A549 (cell line): ENCODE measurements at regions not wholly inside any gene's neighbourhood (a gene's known extent, or its start where the extent isn't known, plus 50 kb on each side); places are given as distances from the start of the nearest gene placed in this dataset.

ENCODE experiments used
- ATAC-seq, 2 experiments: fragments of 200-7000 bp in 1 of 2; fragments of >200 bp in 1 of 2; cut with Nextera tagmentation in 1 of 2; cut with Tn5 transposase in 1 of 2; 3 replicates each; pipeline versions ENCODE4 v1.8.0 to v1.9.1; 2018 to 2020; ENCODE audit warnings: mild to moderate bottlenecking in 1 of 2, moderate library complexity in 1 of 2
- CTCF ChIA-PET: fragments of 300-600 bp; sonication (Branson Sonifier 250); formaldehyde crosslinking; extraction: SDS; loops from one replicate; lab custom pipeline; 2021; ENCODE audit warnings: antibody characterized with exemption, inconsistent platforms; lab: Yijun Ruan, JAX
- POLR2A ChIA-PET: fragments of 350-600 bp; formaldehyde crosslinking; extraction: SDS; loops from one replicate; lab custom pipeline; 2021; ENCODE audit warnings: antibody characterized with exemption, inconsistent platforms; lab: Yijun Ruan, JAX
- DNase-seq, 2 experiments: peaks; one replicate each; pipeline versions ENCODE4 v3.0.0 to v3.0.0-alpha.2; 2011 to 2016; ENCODE audit warnings: low read depth in 1 of 2, low spot score in 1 of 2
- FAIRE-seq: peaks from 2 replicates; lab custom pipeline; 2011; peaks lifted over from hg19 to GRCh38; lab: Jason Lieb, UNC
- H3K27ac ChIP-seq, 2 experiments: fragments of >200 bp; sonication (Bioruptor Twin); formaldehyde crosslinking; 3 replicates each; pipeline ENCODE4 v1.5.1; 2016 to 2017
- H3K4me1 ChIP-seq: fragments of >200 bp; sonication (Bioruptor Twin); formaldehyde crosslinking; 3 replicates; pipeline ENCODE4 v1.6.1; 2016
- H3K4me2 ChIP-seq: fragments of >200 bp; sonication (Bioruptor Twin); formaldehyde crosslinking; 3 replicates; pipeline ENCODE4 v1.6.1; 2016
- H3K4me3 ChIP-seq: fragments of >200 bp; sonication (Bioruptor Twin); formaldehyde crosslinking; 3 replicates; pipeline ENCODE4 v1.5.1; 2016
- H3K9me3 ChIP-seq: fragments of >200 bp; sonication (Bioruptor Twin); formaldehyde crosslinking; 3 replicates; pipeline ENCODE4 v1.6.1; 2016
- ATOH8 ChIP-seq: fragments of 250-450 bp; sonication (Bioruptor Pico); IDR thresholded peaks from 2 replicates; pipeline ENCODE4 v1.5.0; 2020; ENCODE audit warnings: low read depth, mild to moderate bottlenecking, moderate library complexity
- CHD2 ChIP-seq: fragments of 150-350 bp; IDR thresholded peaks from 2 replicates; pipeline ENCODE4 v1.6.1; 2014; ENCODE audit warnings: low read length; ENCODE audit not compliant: partially characterized antibody
- CTCF ChIP-seq: fragments of >200 bp; sonication (Bioruptor Twin); formaldehyde crosslinking; IDR thresholded peaks from 3 replicates; pipeline ENCODE4 v1.5.1; 2016
- EHF ChIP-seq: fragments of 250-450 bp; sonication (Bioruptor Pico); IDR thresholded peaks from 2 replicates; pipeline ENCODE4 v1.5.0; 2020; ENCODE audit warnings: mild to moderate bottlenecking
- FOSL2 ChIP-seq, 2 experiments: fragments of 450-650 bp in 1 of 2; fragments of >200 bp in 1 of 2; sonication (Bioruptor Twin) in 1 of 2; formaldehyde crosslinking; IDR thresholded peaks; 2 replicates each; pipeline versions ENCODE4 v1.5.0 to v1.6.1; 2016 to 2020; ENCODE audit warnings: mild to moderate bottlenecking in 1 of 2, moderate library complexity in 1 of 2
- HMGXB4 ChIP-seq: fragments of 250-450 bp; sonication (Bioruptor Pico); IDR thresholded peaks from 2 replicates; pipeline ENCODE4 v1.5.0; 2021; ENCODE audit warnings: mild to moderate bottlenecking, moderate library complexity, borderline replicate concordance
- HOXB13 ChIP-seq: fragments of 250-450 bp; sonication (Bioruptor Pico); IDR thresholded peaks from 2 replicates; pipeline ENCODE4 v1.5.0; 2020; ENCODE audit warnings: low read depth, mild to moderate bottlenecking, moderate library complexity
- HOXB5 ChIP-seq: fragments of 250-450 bp; sonication (Bioruptor Pico); IDR thresholded peaks from 2 replicates; pipeline ENCODE4 v1.5.0; 2020; ENCODE audit warnings: mild to moderate bottlenecking, moderate library complexity
- KDM1A ChIP-seq: fragments of 200-600 bp; sonication (generic); IDR thresholded peaks from 2 replicates; pipeline ENCODE4 v1.6.1; 2016; ENCODE audit warnings: low read depth, mild to moderate bottlenecking
- MAFK ChIP-seq: fragments of 450-650 bp; IDR thresholded peaks from 2 replicates; pipeline ENCODE4 v1.6.1; 2014; ENCODE audit not compliant: partially characterized antibody
- MAZ ChIP-seq: fragments of 150-350 bp; IDR thresholded peaks from 2 replicates; pipeline ENCODE4 v1.6.1; 2014; ENCODE audit warnings: antibody characterized with exemption, low read depth, low read length, borderline replicate concordance
- NPAS2 ChIP-seq: fragments of 250-450 bp; sonication (Bioruptor Pico); IDR thresholded peaks from 2 replicates; pipeline ENCODE4 v1.8.0; 2022; ENCODE audit warnings: mild to moderate bottlenecking, moderate library complexity, borderline replicate concordance
- PBX3 ChIP-seq: IDR thresholded peaks from 2 replicates; pipeline ENCODE4 v1.6.1; 2012
- PHF8 ChIP-seq: fragments of 200-600 bp; sonication (generic); IDR thresholded peaks from 2 replicates; pipeline ENCODE4 v1.6.1; 2016; ENCODE audit warnings: low read depth, mild to moderate bottlenecking, antibody characterized with exemption, moderate library complexity, borderline replicate concordance
- REST ChIP-seq: fragments of 200-600 bp; sonication (generic); IDR thresholded peaks from 2 replicates; pipeline ENCODE4 v1.6.1; 2016; ENCODE audit warnings: antibody characterized with exemption, mild to moderate bottlenecking, moderate library complexity
- SREBF2 ChIP-seq: fragments of 450-650 bp; IDR thresholded peaks from 2 replicates; pipeline ENCODE4 v1.6.1; 2014; ENCODE audit warnings: mild to moderate bottlenecking, moderate library complexity
- WGBS: methylation state at CpG from one replicate; pipeline ENCODE4 v1.1.6; 2017; ENCODE audit errors: missing lambda C conversion rate; 5-methylcytosine and 5-hydroxymethylcytosine counted together

- no peak overlapping the region for H3K27ac ChIP-seq
- 92% methylated on average over 6 of the region's 9 CpGs for WGBS
- H3K9me3 ChIP-seq = no peaks in the 10 kb centered on the region
- H3K4me1 ChIP-seq = no peaks in the 10 kb centered on the region
- ChIA-PET CTCF (interaction anchor here (7.6 kb wide), 1 partner anchor 150 kb away, joined by 59 read pairs; no protein-coding TSS in a partner anchor), POLR2A (no interaction called here)
- no peak for TF ChIP-seq HMGXB4 (CRISPR knock-in tag)
- no peak for TF ChIP-seq SREBF2
- no peak for TF ChIP-seq MAFK
- TF ChIP-seq CHD2 = no peak
- TF ChIP-seq HOXB13 = no peak
- TF ChIP-seq FOSL2 (IDR thresholded peaks at IDR 0.05) = no peak
- TF ChIP-seq FOSL2 (CRISPR knock-in tag; IDR thresholded peaks at IDR 0.05) = no peak
- TF ChIP-seq PBX3 = no peak
- TF ChIP-seq NPAS2 (CRISPR knock-in tag) = no peak
- no peak for TF ChIP-seq ATOH8
- TF ChIP-seq REST = no peak
- FAIRE-seq = no peak
- no peak for ATAC-seq
- no peak overlapping the region for H3K4me3 ChIP-seq
- no peak overlapping the region for H3K4me2 ChIP-seq
- no peak for DNase-seq
Observed at GRCh38 chr6:44626616-44627015, 239.1 kb downstream of the CDC5L start.

- no peak overlapping the region for H3K4me3 ChIP-seq
- ChIA-PET CTCF (interaction anchor here (1.6 to 7.6 kb wide), 2 partner anchors 28 to 151 kb away, joined by 4 to 59 read pairs; no protein-coding TSS in a partner anchor), POLR2A (no interaction called here)
- H3K27ac ChIP-seq = no peak overlapping the region
- 76% methylated on average over 18 of the region's 23 CpGs for WGBS
- H3K9me3 ChIP-seq = no peaks in the 10 kb centered on the region
- no peak for TF ChIP-seq PHF8
- no peak for TF ChIP-seq EHF (CRISPR knock-in tag)
- TF ChIP-seq REST = no peak
- TF ChIP-seq CTCF = no peak
- TF ChIP-seq MAZ = no peak
- no peak for TF ChIP-seq HOXB13
- no peak for TF ChIP-seq KDM1A
- no peak for TF ChIP-seq HOXB5 (CRISPR knock-in tag)
- TF ChIP-seq, all 56 proteins: peak for 0
- Histone ChIP-seq H3K4me1 (no peaks in the 10 kb centered on the region), H3K4me2 (no peak overlapping the region)
- FAIRE-seq (no peak), DNase-seq (no peak), ATAC-seq (no peak)
Observed at GRCh38 chr6:44627091-44627882, 239.8 kb downstream of the CDC5L start.
